ENCODE measurements at regions not wholly inside any gene's neighbourhood (a gene's known extent, or its start where the extent isn't known, plus 50 kb on each side); places are given as distances from the start of the nearest gene placed in this dataset.
A peak's percentile ranks its signal among the peaks of the same experiment; 100 is the strongest.

DNA sequence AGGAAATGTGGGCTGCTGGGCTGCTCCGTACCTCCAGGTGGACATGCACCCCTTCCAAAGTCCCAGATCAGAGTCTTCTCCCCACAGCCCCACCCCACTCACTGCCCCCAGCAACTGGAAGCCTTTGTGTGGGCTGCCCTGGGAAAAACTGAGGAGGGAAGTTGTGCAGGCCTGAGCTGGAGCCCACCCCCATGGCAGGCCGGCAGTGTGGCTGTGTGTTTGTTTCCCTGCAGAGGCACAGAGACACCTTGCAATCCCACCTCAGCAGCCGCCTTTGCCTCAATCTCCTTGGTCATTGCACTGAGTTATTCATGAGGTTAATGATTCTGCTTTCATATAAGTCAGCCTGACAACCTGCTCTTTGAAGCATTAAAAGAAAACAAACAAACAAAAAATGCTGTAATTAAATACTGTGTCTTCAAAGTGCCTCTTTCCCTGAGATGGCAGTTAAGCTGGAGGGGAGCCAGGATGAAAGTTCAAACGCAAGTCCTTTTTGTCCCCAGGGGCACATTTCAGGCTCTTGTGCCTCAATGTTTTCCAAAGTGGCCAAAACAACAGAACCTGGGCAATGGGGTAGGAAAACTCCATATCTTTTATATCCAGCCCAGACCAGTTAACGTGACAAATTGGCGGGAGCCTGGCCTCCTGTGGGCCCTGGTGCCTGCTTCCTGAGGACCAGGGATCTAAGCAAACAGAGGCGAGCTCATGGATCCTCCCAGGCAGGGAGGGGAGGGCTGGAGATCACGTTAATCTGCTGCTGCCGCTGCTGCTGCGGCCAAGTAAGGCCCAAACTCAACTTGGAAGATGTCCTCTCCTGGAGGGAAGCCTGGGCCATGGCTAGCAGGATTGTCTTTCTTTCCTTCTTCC lies 51.9 kb upstream of the TSPAN11 start:
- no peak for DNase-seq (ENCODE audit: low read depth in 2 of 2)

DNA sequence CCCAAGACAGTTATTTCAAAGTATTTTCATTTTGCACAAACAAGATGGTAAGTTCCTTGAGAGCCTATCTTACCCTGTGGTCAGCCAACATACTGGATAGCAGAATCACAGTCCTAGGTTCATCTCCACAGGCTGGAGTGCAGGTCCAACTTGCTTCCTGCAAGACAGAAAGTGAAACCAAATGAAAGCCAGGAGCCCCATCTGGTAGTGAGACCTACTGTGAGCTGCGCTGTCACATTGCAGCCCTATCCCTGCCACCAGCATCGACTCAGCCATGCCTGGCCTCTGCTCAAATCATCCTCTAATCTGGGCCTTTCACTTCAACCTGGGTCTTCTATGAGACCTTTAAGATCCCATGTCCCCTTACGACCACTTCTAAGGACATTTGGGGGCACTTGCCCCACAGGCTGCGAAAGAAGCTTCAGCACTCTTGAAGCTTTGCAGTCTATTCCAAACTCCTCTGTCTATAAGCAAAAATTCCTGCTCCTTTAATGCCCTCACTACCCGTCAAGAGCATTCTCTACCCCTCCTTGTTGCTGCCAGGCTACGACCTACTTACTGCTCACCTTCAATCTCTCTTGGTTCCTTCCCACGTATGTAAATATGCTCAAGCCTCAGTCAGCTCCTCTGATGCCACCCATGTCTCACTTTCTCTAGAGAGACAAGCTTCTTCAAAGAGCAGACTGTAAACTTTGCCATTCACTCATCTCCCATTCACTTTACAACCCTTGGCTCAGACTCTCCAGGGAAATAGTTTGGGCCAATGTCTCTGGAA lies 55.9 kb upstream of the TSPAN11 start:
- DNase-seq (ENCODE audit: low read depth in 2 of 2), result no peak

DNA sequence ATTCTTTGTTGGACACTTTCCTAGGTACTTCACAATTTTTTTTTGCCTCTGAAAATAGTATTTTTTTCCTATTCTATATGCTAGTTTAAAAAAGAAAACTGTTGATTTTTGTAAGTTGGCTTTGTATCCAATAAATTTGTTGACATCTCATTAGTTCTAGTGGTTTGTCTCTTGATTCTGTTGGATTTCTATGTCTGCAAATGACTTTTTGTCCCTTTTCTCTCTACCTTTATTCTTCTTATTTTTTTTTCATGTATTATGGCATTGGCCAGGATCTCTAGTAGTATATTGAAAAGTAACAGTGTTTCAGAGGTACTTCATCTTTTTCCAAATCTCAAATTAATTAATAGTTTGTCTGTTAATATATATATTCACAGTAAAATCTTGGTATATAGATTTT lies 59.1 kb upstream of the TSPAN11 start:
- DNase-seq (ENCODE audit: low read depth in 2 of 2), result no peak

DNA sequence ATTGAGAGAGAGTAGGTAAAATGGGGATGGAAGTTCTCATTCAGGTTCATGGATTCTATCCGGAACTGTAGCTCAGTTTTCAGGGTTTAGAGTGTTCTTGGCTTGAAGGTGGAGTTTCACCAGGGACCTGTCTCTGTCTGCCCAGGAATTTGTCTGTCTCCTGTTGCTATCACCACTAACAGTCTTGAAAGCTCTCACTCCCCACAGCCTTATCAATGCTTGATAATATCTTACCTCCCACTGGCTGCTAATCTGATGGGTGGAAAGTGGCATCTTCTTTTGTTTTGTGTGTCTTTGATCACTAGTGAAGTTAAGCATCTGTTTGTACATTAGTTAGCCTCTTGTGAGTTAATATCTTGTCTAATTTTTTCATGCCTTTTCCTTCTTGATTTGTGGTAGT lies 60.3 kb upstream of the TSPAN11 start:
- no peak for DNase-seq (ENCODE audit: low read depth in 2 of 2)

DNA sequence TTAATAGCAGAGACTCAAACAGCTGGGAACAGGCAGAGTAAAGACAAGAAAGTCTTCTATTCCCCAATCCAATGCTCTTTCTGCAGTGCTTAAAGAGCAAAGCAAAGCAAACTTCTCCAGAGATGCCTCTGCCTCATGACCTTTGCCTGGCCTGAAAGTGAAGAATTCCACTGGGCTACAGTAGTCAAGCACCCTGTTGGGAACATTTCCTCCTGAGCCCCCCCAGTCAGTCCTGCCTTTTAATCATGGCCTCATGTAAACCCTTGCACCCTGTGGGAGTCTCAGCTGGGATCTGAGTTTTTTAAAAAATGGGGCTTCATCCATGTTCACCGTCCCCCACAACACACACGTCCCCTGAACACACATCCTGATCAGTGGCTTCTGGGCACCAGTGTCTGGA lies 62.7 kb upstream of the TSPAN11 start:
- DNase-seq (ENCODE audit: low read depth in 2 of 2), result no peak

DNA sequence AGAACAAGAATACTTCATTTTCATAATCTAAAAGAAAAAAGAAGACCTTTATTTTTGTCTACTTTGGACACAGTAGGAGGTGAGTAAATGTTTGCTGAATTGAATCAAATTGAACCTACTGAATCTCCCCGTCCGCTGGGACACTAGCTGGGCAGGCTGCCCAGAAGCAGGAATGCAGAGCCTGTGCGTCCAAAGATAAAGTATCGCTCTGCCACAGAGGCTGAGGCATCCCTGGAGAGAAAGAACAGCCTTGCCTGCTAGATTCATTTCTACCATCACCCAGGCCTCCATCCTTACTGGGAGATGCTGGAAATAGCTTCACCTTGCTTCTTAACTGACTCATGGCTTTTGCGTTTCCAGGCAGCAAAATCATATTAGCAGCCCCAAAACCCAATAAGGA lies 64.1 kb upstream of the TSPAN11 start:
- DNase-seq (ENCODE audit: low read depth in 2 of 2), result peak; percentile 26

DNA sequence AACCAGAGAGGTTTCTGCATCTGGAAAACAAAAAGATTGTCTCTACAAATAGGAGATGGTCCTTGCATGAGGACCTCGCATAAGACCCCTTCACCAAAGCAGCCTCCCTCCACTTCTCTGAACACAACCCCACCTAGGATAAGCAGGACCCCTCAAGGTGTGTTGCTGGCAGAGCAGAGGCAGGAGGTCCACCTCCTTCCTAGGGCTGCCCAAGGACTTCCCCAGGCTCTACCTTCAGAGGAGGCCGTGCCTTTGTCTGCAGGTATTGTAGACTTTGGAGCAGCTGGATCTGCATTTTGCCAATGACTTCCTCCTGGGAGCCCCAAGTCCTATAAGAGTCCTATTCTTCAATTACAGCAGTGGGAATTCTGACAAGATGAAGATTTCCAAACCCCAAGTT lies 67.3 kb upstream of the TSPAN11 start:
- DNase-seq (ENCODE audit: low read depth in 2 of 2), result no peak

DNA sequence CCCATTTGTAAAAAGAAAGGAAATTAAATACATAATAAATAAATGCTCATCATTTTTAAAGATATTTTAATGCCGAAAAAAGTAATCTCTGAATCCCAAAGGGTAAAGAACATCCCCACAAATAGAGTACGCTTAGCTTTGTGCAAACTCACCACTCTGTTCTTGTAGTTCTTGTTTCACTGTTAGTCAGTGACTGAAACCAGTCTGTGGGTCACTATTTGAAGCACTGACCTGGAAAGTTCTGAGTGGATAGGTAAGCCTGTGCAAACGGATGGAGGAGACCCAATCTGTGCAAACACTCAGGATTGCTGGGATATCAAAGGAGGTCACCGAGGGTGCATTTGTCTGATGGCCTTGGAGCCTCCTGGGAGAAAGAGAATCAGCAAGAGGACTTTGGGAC lies 68.1 kb upstream of the TSPAN11 start:
- DNase-seq (ENCODE audit: low read depth in 2 of 2), result no peak

DNA sequence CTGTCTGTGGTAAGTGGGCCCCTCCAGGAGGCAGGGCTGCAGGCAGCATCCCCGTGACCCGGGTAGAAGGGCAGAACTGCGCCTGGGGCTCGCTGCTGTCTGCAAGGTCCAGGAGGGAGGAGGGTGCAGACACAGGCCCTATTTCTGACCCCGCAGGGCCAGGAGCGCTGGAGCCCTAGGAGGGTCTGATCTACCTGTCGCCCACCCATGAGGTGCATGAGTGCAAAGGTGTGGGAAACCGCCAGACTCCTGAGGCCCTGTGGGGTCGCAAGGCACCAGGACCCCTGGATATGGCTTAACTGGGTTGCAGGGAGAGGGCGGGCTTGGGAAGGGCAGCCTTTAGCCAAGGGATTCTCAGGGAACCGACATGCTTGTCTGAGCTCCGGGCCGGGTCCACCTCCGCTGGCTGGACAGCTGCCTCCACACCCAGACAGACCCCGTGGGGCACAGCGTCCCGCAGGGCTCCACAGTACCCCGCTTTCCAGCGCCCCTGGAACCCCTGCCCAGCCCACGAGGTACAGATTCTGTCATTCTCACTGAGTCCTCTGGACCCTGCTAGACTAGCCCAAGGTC lies 72.9 kb upstream of the TSPAN11 start:
- no peak for DNase-seq (ENCODE audit: low read depth in 2 of 2)

DNA sequence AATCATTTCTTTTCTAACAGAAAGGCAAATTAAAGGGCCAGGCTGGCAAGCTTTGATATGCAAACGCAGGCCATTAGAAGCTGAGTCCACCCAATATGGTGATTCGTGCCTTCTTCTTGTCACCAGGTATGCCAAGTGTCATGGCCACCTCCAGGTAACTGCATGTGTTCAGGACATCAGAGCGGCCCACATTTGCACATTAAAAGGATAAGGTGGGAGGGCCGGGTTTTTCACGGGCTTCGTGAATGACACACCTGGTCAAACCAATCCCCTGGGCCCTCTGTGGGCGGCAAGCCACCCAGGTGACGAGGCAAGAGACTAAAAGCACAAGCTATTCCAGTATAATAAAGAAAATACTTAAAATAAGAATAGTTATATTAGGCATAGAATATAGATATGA lies 75.9 kb upstream of the TSPAN11 start:
- DNase-seq (ENCODE audit: low read depth in 2 of 2), result no peak

DNA sequence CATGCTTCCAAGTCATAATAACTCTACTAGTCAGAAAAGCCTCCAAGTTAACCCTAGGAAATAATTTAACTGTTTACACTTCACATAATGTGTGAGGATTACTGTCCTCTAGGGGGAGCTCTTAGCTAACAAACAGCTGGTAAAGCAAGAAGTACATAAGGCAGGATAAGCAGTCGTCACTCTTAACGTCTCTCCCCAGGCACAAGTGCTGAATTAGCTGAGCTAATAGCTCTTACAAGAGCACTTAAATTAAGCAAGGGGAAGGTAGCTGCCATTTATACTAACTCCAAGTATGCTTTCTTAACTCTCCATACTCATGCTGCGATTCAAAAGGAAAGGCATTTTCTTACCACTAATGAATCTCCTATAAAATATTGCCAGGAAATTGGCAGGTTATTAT lies 79.3 kb upstream of the TSPAN11 start:
- no peak for DNase-seq (ENCODE audit: low read depth in 2 of 2)

DNA sequence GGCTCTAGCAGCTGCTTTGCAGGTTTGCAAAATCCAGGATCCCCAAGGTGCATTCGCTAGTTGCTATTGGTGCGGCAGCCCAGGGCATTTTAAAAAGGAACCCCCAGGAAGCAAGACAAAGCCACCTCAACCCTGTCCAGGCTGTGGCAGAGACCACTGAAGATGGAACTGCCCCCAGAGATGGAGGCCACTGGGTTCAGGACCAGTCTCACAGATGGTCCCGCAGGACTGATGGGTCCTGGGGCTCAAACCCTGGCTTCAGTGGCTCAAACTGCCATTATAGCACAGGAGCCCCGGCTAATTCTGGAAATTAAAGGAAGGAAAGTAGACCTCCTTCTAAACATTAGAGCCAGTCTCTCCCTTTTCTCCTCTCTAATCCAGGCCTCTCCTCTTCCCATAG lies 79.8 kb upstream of the TSPAN11 start:
- no peak for DNase-seq (ENCODE audit: low read depth in 2 of 2)

DNA sequence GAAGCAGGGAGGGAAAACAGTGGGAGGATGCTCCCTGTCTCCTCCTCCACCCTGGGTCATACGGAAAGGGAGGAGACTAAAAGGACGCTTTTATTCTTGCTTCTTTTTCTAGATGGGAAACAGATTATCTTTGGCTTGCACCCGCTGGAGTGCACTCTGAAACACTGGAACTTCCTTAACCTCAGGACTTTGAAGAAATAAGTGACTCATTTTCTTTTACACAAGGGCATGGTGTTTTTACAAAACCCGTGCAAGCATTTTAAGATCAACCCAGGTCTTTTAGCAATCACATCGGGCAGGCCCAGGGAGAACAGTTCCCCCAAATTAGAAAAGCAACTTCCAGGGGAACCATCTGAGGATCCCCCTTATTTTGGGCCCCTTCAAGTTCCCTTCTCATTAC lies 80.9 kb upstream of the TSPAN11 start:
- DNase-seq (ENCODE audit: low read depth in 2 of 2), result no peak

DNA sequence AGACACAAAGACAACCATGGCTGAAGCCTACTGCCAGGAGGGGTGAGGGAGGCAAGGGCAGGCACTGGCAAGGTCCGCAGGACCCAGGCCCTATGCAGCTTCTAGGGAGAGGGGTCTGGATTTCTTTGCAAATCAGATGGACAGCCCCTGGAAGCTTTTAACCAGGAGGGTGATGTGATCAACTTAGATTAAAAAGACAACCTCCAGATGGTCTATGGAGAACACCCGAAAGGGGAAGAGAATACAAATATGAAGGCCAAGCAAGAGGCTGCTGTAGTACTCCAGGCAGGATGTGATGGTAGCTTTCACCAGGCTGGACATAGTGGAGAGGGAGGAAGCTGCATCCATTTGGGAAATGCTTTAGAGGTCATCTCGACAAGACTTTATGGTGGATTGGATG lies 83.3 kb upstream of the TSPAN11 start:
- DNase-seq (ENCODE audit: low read depth in 2 of 2), result no peak

DNA sequence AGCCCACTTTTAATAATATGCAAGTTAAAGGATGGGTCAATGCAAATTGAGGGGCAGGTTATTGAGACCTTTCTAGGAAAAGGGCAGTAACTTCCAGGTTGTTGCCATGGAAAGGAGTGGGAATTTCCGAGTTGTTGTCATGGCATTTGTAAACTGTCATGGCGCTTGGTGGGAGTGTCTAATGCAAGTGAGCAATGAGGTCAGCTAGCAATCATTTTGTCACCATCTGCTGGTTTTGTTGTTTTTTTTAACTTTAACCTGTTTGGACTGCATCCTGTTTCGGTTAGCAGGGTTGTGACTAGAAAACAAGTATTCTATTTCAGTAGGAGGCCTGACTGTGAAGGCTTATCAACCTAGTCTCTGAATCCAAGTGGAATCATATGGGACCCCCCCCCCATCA lies 85.8 kb upstream of the TSPAN11 start:
- DNase-seq (ENCODE audit: low read depth in 2 of 2), result no peak

DNA sequence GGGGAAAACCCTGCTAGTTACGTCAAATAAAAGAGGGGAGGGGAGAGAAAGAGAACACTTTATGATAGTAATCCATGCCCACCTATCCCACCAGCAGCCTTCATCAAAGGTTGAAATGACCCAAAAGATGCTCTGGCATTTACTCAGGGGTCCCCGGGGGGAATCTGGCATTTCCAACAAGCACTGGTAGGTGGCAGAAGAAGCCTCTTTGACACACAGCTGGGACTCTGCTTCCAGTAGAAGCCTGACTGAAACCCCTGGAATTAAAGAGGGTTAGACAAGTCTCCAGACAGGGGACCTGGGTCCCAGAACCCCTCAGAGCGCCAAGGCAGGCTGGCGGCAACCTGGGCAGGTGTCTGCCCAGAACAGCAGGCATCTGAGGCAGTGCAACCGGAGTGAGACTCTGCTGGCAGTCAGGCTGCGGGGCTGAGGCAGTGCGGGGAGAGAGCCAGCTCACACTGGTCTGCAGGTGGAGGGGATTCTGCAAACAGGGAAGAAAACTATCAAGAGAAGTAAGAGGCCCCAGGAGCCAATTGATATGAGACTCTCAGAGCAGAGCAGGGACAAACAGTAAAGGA lies 85.0 kb upstream of the CAPRIN2 start:
- no peak for DNase-seq (ENCODE audit: low read depth in 2 of 2)

DNA sequence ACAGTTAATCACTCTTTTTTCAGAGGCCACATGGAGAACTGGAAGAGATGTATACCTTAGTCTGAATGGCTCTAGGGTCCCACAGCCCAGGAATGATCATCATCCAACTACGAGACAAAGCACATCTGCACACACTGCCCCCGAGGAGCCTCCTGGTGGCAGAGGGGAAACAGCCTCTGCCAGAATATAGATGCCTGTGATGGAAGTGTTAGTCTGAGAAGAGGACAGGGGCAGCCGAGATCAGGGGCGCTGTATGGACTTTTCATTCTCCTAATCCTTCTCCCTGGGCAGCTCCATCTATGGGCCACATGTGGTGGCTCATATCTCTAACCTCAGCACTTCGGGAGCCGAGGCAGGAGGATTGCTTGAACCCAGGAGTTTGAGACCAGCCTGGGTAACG lies 82.8 kb upstream of the CAPRIN2 start:
- DNase-seq (ENCODE audit: low read depth in 2 of 2), result no peak

DNA sequence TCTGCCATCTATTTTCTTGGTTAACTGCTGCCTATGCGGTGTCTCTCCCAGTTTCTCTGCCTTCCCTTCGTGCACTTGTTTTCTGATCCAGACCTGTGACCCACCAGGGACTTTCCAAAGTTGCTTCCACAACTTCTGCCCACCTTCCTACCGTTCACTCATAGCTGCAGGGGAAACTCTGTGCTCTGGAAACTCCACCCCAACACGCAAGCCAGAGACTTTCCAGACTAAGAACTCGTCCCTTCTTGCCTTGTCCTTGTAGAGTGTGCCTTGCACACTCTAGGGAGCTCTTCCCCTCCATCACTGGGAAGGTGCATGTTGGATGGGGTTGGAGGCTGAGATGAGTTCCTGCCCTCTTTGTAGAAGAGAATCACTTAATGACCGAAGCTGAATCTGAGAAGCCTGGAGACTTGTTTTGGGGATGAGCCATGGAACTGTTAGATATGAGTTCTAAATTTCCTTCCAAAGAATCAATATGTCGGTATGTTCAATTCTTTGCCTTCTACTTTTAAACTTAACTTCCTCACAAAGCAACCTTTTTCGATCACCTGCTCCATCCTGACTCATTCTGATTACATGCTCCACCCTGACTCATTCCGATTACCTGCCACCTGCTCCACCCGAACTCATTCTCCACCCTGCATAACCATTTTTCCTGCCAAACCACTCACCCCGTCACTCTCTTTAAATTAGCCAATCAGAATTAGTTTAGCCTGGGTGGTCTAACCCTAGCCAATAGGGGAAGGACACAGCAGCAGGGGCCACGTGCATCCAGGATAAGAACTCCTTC lies 82.1 kb upstream of the CAPRIN2 start:
- DNase-seq (ENCODE audit: low read depth in 2 of 2), result no peak

DNA sequence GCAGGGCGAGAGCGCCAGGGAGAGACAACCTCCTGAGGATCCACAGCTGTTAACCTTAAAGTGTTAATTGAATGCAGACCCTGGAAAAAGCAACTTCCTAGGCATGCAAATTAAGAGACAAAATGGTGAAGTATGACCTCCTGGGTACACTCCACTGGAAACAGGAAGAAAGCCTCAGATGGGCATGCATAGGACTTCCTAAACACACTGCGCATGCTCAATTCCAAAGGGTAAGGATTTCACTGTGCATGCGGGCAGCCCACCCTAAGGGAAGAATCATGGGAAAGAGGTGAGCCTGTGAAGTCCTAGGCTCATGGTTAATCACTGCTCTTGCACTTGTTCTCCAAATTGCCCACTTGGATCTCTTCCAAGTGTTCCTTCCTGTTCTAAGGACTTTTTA lies 80.5 kb upstream of the CAPRIN2 start:
- no peak for DNase-seq (ENCODE audit: low read depth in 2 of 2)

DNA sequence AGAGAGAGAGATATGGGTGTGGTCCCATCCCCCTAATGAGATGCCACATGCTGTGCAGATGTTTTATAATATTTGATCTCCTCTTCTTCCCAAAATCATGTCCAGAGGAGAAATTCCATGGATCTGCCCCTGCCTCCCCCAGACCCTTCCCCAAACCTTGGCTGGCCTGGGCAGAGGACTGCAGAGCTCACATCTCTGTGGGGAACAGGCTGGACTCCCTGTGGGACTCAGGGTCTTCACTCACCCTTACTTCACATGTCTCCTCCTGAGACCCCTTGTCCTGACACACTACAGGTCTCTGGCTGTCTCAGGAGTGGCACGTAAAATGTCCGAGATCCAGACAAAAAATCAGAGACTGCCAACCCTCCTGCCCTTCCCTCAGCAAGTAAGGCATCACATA lies 76.0 kb upstream of the CAPRIN2 start:
- no peak for DNase-seq (ENCODE audit: low read depth in 2 of 2)

DNA sequence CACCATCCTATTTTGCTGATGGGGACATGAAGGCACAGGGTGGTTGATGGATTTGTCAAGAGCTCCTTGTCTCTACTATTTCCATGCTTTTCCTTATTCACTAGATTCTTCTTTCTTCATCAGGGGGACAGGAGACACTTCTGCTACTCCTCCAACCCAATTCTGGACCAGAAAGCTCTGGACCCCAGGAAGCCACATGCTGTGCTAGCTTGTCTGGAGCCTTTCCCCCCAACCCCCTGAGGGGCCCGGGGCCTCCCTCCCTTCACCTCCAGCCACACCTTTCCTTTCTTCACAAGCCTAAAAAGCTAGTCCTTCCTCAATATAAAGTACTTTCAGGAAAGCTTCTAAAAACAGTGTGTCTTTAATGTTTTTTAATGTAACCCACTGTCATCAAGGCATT lies 75.1 kb upstream of the CAPRIN2 start:
- no peak for DNase-seq (ENCODE audit: low read depth in 2 of 2)

DNA sequence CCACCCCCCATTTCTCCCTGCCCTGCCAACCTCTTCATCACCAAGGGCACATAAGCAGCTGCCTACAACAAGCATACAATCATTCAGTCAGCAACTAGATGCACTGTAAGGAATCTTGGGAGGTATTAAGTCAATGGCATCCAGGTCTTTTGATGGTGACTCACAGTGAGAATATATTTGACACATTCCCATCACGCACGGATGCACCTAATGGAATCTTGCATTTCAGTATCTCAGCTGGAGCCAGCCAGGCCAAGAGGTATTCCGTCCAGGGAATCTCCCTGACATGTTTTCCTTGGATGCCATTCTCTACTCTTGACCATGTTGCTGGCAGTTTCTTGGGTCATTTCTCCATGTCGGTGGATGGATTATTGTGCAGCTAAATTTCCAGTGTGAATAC lies 73.9 kb upstream of the CAPRIN2 start:
- DNase-seq (ENCODE audit: low read depth in 2 of 2), result no peak

Data from fibroblast of skin of left biceps (primary cell).